ENCODE measurements at regions not wholly inside any gene's neighbourhood (a gene's known extent, or its start where the extent isn't known, plus 50 kb on each side); places are given as distances from the start of the nearest gene placed in this dataset.

- H3K4me1 ChIP-seq (replicated peaks; ENCODE audit: insufficient read depth): peaks cover 41% of the 10 kb centered on the region
- CTCF ChIA-PET: no interaction called here
- H3K27me3 ChIP-seq (ENCODE audit: insufficient read depth, low read depth): no peaks in the 10 kb centered on the region
- no peaks in the 10 kb centered on the region for H3K9me3 ChIP-seq (ENCODE audit: insufficient read depth, low read depth)
- BruUV-seq (replicated peaks): no TSS peak
- no peak overlapping the region for H3K4me2 ChIP-seq
- POLR2A ChIA-PET (ENCODE audit: unreplicated experiment): interaction anchor here (0.6 kb wide), 2 partner anchors 112 to 1064 kb away, joined by 3 read pairs; no protein-coding TSS in a partner anchor
- no peaks in the 10 kb centered on the region for H4K20me1 ChIP-seq (ENCODE audit: insufficient read depth)
- no peak overlapping the region for H3K4me3 ChIP-seq
- H2AFZ ChIP-seq: no peak overlapping the region
- no peak overlapping the region for H3K27ac ChIP-seq
- no peaks in the 10 kb centered on the region for H3K79me2 ChIP-seq (ENCODE audit: low read depth)
- H3F3A ChIP-seq (ENCODE audit: insufficient read depth, low read depth): peaks cover 21% of the 10 kb centered on the region
- TF ChIP-seq EZH2 (IDR thresholded peaks at IDR 0.05; ENCODE audit: low read depth): no peak
- no peak for TF ChIP-seq CTCF (conservative IDR thresholded peaks at IDR 0.05)
- no peaks in the 10 kb centered on the region for H3K9me2 ChIP-seq (ENCODE audit: insufficient read depth)
- no peaks in the 10 kb centered on the region for H3K36me3 ChIP-seq (ENCODE audit: low read depth)
- DNase-seq: no peak
- intact Hi-C loops (cut with micrococcal nuclease; ENCODE audit: unreplicated experiment): no loop called here
Observed at GRCh38 chr15:62901909-62902546, 140.5 kb upstream of the TPM1 start.

GRCh38 chr15:62902821-62903220 is 139.7 kb upstream of the TPM1 start:
- ChIA-PET POLR2A (ENCODE audit: unreplicated experiment) (no interaction called here), CTCF (no interaction called here)
- Histone ChIP-seq H3K4me2 (no peak overlapping the region), H3K9me3 (ENCODE audit: insufficient read depth, low read depth) (no peaks in the 10 kb centered on the region), H3K9me2 (ENCODE audit: insufficient read depth) (no peaks in the 10 kb centered on the region), H3K4me3 (no peak overlapping the region), H3K4me1 (replicated peaks; ENCODE audit: insufficient read depth) (peaks cover 35% of the 10 kb centered on the region), H3F3A (ENCODE audit: insufficient read depth, low read depth) (peaks cover 13% of the 10 kb centered on the region), H3K79me2 (ENCODE audit: low read depth) (no peaks in the 10 kb centered on the region), H2AFZ (no peak overlapping the region), H3K36me3 (ENCODE audit: low read depth) (no peaks in the 10 kb centered on the region), H3K27ac (no peak overlapping the region), H3K27me3 (ENCODE audit: insufficient read depth, low read depth) (no peaks in the 10 kb centered on the region), H4K20me1 (ENCODE audit: insufficient read depth) (no peaks in the 10 kb centered on the region)
- TF ChIP-seq CTCF (conservative IDR thresholded peaks at IDR 0.05): no peak
- TF ChIP-seq EZH2 (IDR thresholded peaks at IDR 0.05; ENCODE audit: low read depth): no peak
- no peak for DNase-seq
- intact Hi-C loops (cut with micrococcal nuclease; ENCODE audit: unreplicated experiment): no loop called here
- no TSS peak for BruUV-seq (replicated peaks)

GRCh38 chr15:62903437-62903836 is 139.1 kb upstream of the TPM1 start:
- Histone ChIP-seq H3K79me2 (ENCODE audit: low read depth) (no peaks in the 10 kb centered on the region), H3K27ac (no peak overlapping the region), H3K4me3 (no peak overlapping the region), H3K9me3 (ENCODE audit: insufficient read depth, low read depth) (no peaks in the 10 kb centered on the region), H3K36me3 (ENCODE audit: low read depth) (no peaks in the 10 kb centered on the region), H3K4me2 (no peak overlapping the region), H3K4me1 (replicated peaks; ENCODE audit: insufficient read depth) (peaks cover 29% of the 10 kb centered on the region), H4K20me1 (ENCODE audit: insufficient read depth) (no peaks in the 10 kb centered on the region), H3K27me3 (ENCODE audit: insufficient read depth, low read depth) (no peaks in the 10 kb centered on the region), H3F3A (ENCODE audit: insufficient read depth, low read depth) (peaks cover 12% of the 10 kb centered on the region), H2AFZ (no peak overlapping the region), H3K9me2 (ENCODE audit: insufficient read depth) (no peaks in the 10 kb centered on the region)
- intact Hi-C loops (cut with micrococcal nuclease; ENCODE audit: unreplicated experiment): no loop called here
- BruUV-seq (replicated peaks): no TSS peak
- TF ChIP-seq EZH2 (IDR thresholded peaks at IDR 0.05; ENCODE audit: low read depth): no peak
- TF ChIP-seq CTCF (conservative IDR thresholded peaks at IDR 0.05): no peak
- DNase-seq: no peak
- POLR2A ChIA-PET (ENCODE audit: unreplicated experiment): no interaction called here
- CTCF ChIA-PET: no interaction called here
